GM12878 (cell line): ENCODE measurements at regions not wholly inside any gene's neighbourhood (a gene's known extent, or its start where the extent isn't known, plus 50 kb on each side); places are given as distances from the start of the nearest gene placed in this dataset.

ENCODE experiments used
- ATAC-seq: fragments of 200-7000 bp; cut with Tn5 transposase; 3 replicates; pipeline ENCODE4 v1.9.1; 2020; ENCODE audit warnings: mild to moderate bottlenecking, moderate library complexity
- BruUV-seq: library from RNA; stranded (reverse); fragments of 400-500 nt; replicated peaks from 2 replicates; lab custom pipeline; 2021; lab: Mats Ljungman, UMichigan
- CTCF ChIA-PET: fragments of 300-600 bp; sonication (Branson Sonifier 250); formaldehyde crosslinking; extraction: SDS; loops from one replicate; lab custom pipeline; 2021; ENCODE audit warnings: inconsistent platforms; lab: Yijun Ruan, JAX
- POLR2A ChIA-PET: fragments of 350-600 bp; formaldehyde crosslinking; extraction: SDS; loops from one replicate; lab custom pipeline; 2021; ENCODE audit warnings: inconsistent platforms; lab: Charles Lee
- RAD21 ChIA-PET: fragments of 300-600 bp; sonication (Branson Sonifier 250); formaldehyde crosslinking; loops from one replicate; lab custom pipeline; 2023; ENCODE audit warnings: antibody characterized with exemption; ENCODE audit not compliant: unreplicated experiment; lab: Charles Lee
- SMC1A ChIA-PET: fragments of 300-600 bp; sonication (Branson Sonifier 250); formaldehyde crosslinking; loops from one replicate; lab custom pipeline; 2023; ENCODE audit not compliant: unreplicated experiment, uncharacterized antibody; lab: Charles Lee
- DNase-seq: peaks from one replicate; pipeline ENCODE4 v3.0.0-alpha.2; 2011; ENCODE audit warnings: low read depth, low spot score
- FAIRE-seq: peaks from 3 replicates; lab custom pipeline; 2011; peaks lifted over from hg19 to GRCh38; lab: Jason Lieb, UNC
- H2AFZ ChIP-seq: 2 replicates; pipeline ENCODE4 v1.6.0; 2011; ENCODE audit warnings: low read depth, low read length, control low read depth; ENCODE audit not compliant: control insufficient read depth
- H3K27ac ChIP-seq: 2 replicates; pipeline ENCODE4 v1.5.1; 2011; ENCODE audit warnings: control low read depth; ENCODE audit not compliant: control insufficient read depth, insufficient read depth
- H3K27me3 ChIP-seq, 2 experiments: replicated peaks in 1 of 2; 2 replicates each; pipeline versions ENCODE4 v1.6.0 to v1.6.1; 2011; ENCODE audit warnings: low read length in 1 of 2; ENCODE audit not compliant: control insufficient read depth in 2 of 2, insufficient read depth in 2 of 2
- H3K36me3 ChIP-seq, 2 experiments: 2 replicates each; pipeline ENCODE4 v1.5.1; 2011; ENCODE audit warnings: low read length in 1 of 2; ENCODE audit not compliant: control insufficient read depth in 2 of 2, insufficient read depth in 2 of 2
- H3K4me1 ChIP-seq: 2 replicates; pipeline ENCODE4 v1.6.1; 2011; ENCODE audit warnings: mild to moderate bottlenecking, low read length, moderate library complexity, mixed read lengths; ENCODE audit not compliant: control insufficient read depth, insufficient read depth
- H3K4me2 ChIP-seq: 2 replicates; pipeline ENCODE4 v1.6.0; 2011; ENCODE audit warnings: control low read depth; ENCODE audit not compliant: control insufficient read depth, insufficient read depth
- H3K4me3 ChIP-seq: fragments of 200-600 bp; sonication (generic); 2 replicates; pipeline ENCODE4 v1.5.1; 2016
- H3K79me2 ChIP-seq: 2 replicates; pipeline ENCODE4 v1.6.0; 2011; ENCODE audit warnings: low read length; ENCODE audit not compliant: control insufficient read depth, insufficient read depth
- H3K9ac ChIP-seq: 2 replicates; pipeline ENCODE4 v1.8.0; 2011; ENCODE audit warnings: low read length, control low read depth, mixed read lengths; ENCODE audit not compliant: control insufficient read depth, insufficient read depth
- H3K9me3 ChIP-seq: replicated peaks from 3 replicates; pipeline ENCODE4 v1.5.1; 2011; ENCODE audit warnings: mild to moderate bottlenecking, low read length; ENCODE audit not compliant: control insufficient read depth, insufficient read depth
- H4K20me1 ChIP-seq: 2 replicates; pipeline ENCODE4 v1.6.0; 2011; ENCODE audit not compliant: control insufficient read depth, insufficient read depth
- BHLHE40 ChIP-seq, 2 experiments: fragments of 450-650 bp in 1 of 2; IDR thresholded peaks; 2 replicates each; pipeline ENCODE4 v1.6.1; 2011 to 2017; ENCODE audit warnings: low read depth in 2 of 2, borderline replicate concordance in 1 of 2, improper control_type of control experiment in 1 of 2, low read length in 1 of 2, mild to moderate bottlenecking in 1 of 2
- CHD4 ChIP-seq: fragments of 200-600 bp; sonication (generic); IDR thresholded peaks from 2 replicates; pipeline ENCODE4 v1.6.1; 2016; ENCODE audit warnings: mild to moderate bottlenecking
- ELK1 ChIP-seq: IDR thresholded peaks from 2 replicates; pipeline ENCODE4 v1.6.1; 2012; ENCODE audit warnings: low read depth, low read length, improper control_type of control experiment
- JUNB ChIP-seq: IDR thresholded peaks from 2 replicates; pipeline ENCODE4 v1.6.1; 2016; ENCODE audit warnings: antibody characterized with exemption, mild to moderate bottlenecking
- KAT2A ChIP-seq: conservative IDR thresholded peaks from 2 replicates; pipeline ENCODE4 v1.6.1; 2011; ENCODE audit warnings: low read depth, low read length; ENCODE audit not compliant: control insufficient read depth
- PRDM15 ChIP-seq: fragments of 450-650 bp; formaldehyde crosslinking; IDR thresholded peaks from 2 replicates; pipeline ENCODE4 v1.4.0; 2020; ENCODE audit warnings: mild to moderate bottlenecking, moderate library complexity
- RAD21 ChIP-seq: IDR thresholded peaks from 2 replicates; pipeline ENCODE4 v1.6.1; 2011; ENCODE audit warnings: mild to moderate bottlenecking, low read depth, low read length, moderate library complexity; ENCODE audit not compliant: insufficient read depth
- SMARCA5 ChIP-seq: fragments of 450-650 bp; IDR thresholded peaks from 2 replicates; pipeline ENCODE4 v1.6.1; 2017; ENCODE audit warnings: mild to moderate bottlenecking
- SREBF2 ChIP-seq: IDR thresholded peaks from 2 replicates; pipeline ENCODE4 v1.6.1; 2012; ENCODE audit warnings: mild to moderate bottlenecking, low read length
- ZNF384 ChIP-seq: IDR thresholded peaks from 2 replicates; pipeline ENCODE4 v1.6.1; 2012; ENCODE audit warnings: low read depth, mild to moderate bottlenecking, low read length, improper control_type of control experiment, borderline replicate concordance
- WGBS: methylation state at CpG from one replicate; pipeline ENCODE4 v1.1.6; 2016; ENCODE audit warnings: low lambda C conversion rate; ENCODE audit not compliant: insufficient replicate concordance, insufficient coverage; ENCODE audit errors: missing lambda C conversion rate; 5-methylcytosine and 5-hydroxymethylcytosine counted together
- in situ Hi-C: fragments of 300-500 bp; cut with MboI; formaldehyde crosslinking; loops from 9 replicates; pipeline ENCODE4 v1.14.3; 2018; ENCODE audit warnings: mixed read lengths
- intact Hi-C: fragments of 100-400 bp; cut with micrococcal nuclease; formaldehyde crosslinking; loops from one replicate; pipeline ENCODE4 v1.14.2; 2022; ENCODE audit not compliant: unreplicated experiment
- TF ChIP-seq, protein P1 (sequence below): fragments of 450-650 bp; IDR thresholded peaks from 2 replicates; pipeline ENCODE4 v1.6.1; 2017; ENCODE audit warnings: mild to moderate bottlenecking, moderate library complexity
- TF ChIP-seq, protein P2 (sequence below): fragments of 450-650 bp; IDR thresholded peaks from 2 replicates; pipeline ENCODE4 v1.6.1; 2016; ENCODE audit warnings: mild to moderate bottlenecking, moderate library complexity, borderline replicate concordance

- ATAC-seq (no peak), DNase-seq (no peak), FAIRE-seq (no peak)
- TF ChIP-seq JUNB (no peak), SREBF2 (no peak), BHLHE40 (IDR thresholded peaks at IDR 0.05; ENCODE audit: borderline replicate concordance in 1 of 2, low read depth in 2 of 2, low read length in 1 of 2) (no peak), SMARCA5 (no peak), CHD4 (no peak), PRDM15 (CRISPR knock-in tag) (no peak), ZNF384 (no peak), ELK1 (no peak), KAT2A (no peak), RAD21 (no peak)
- TF ChIP-seq, protein P1, sequence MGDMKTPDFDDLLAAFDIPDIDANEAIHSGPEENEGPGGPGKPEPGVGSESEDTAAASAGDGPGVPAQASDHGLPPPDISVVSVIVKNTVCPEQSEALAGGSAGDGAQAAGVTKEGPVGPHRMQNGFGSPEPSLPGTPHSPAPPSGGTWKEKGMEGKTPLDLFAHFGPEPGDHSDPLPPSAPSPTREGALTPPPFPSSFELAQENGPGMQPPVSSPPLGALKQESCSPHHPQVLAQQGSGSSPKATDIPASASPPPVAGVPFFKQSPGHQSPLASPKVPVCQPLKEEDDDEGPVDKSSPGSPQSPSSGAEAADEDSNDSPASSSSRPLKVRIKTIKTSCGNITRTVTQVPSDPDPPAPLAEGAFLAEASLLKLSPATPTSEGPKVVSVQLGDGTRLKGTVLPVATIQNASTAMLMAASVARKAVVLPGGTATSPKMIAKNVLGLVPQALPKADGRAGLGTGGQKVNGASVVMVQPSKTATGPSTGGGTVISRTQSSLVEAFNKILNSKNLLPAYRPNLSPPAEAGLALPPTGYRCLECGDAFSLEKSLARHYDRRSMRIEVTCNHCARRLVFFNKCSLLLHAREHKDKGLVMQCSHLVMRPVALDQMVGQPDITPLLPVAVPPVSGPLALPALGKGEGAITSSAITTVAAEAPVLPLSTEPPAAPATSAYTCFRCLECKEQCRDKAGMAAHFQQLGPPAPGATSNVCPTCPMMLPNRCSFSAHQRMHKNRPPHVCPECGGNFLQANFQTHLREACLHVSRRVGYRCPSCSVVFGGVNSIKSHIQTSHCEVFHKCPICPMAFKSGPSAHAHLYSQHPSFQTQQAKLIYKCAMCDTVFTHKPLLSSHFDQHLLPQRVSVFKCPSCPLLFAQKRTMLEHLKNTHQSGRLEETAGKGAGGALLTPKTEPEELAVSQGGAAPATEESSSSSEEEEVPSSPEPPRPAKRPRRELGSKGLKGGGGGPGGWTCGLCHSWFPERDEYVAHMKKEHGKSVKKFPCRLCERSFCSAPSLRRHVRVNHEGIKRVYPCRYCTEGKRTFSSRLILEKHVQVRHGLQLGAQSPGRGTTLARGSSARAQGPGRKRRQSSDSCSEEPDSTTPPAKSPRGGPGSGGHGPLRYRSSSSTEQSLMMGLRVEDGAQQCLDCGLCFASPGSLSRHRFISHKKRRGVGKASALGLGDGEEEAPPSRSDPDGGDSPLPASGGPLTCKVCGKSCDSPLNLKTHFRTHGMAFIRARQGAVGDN, result no peak
- TF ChIP-seq, protein P2, sequence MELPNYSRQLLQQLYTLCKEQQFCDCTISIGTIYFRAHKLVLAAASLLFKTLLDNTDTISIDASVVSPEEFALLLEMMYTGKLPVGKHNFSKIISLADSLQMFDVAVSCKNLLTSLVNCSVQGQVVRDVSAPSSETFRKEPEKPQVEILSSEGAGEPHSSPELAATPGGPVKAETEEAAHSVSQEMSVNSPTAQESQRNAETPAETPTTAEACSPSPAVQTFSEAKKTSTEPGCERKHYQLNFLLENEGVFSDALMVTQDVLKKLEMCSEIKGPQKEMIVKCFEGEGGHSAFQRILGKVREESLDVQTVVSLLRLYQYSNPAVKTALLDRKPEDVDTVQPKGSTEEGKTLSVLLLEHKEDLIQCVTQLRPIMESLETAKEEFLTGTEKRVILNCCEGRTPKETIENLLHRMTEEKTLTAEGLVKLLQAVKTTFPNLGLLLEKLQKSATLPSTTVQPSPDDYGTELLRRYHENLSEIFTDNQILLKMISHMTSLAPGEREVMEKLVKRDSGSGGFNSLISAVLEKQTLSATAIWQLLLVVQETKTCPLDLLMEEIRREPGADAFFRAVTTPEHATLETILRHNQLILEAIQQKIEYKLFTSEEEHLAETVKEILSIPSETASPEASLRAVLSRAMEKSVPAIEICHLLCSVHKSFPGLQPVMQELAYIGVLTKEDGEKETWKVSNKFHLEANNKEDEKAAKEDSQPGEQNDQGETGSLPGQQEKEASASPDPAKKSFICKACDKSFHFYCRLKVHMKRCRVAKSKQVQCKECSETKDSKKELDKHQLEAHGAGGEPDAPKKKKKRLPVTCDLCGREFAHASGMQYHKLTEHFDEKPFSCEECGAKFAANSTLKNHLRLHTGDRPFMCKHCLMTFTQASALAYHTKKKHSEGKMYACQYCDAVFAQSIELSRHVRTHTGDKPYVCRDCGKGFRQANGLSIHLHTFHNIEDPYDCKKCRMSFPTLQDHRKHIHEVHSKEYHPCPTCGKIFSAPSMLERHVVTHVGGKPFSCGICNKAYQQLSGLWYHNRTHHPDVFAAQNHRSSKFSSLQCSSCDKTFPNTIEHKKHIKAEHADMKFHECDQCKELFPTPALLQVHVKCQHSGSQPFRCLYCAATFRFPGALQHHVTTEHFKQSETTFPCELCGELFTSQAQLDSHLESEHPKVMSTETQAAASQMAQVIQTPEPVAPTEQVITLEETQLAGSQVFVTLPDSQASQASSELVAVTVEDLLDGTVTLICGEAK, result no peak
- Histone ChIP-seq H3K27me3 (no peaks in the 10 kb centered on the region; a peak in 2 of 4 replicates), H2AFZ (no peak overlapping the region), H3K9ac (no peak overlapping the region), H3K36me3 (no peaks in the 10 kb centered on the region), H3K9me3 (no peaks in the 10 kb centered on the region), H3K27ac (no peak overlapping the region), H3K79me2 (no peaks in the 10 kb centered on the region), H4K20me1 (no peaks in the 10 kb centered on the region), H3K4me2 (no peak overlapping the region), H3K4me1 (no peaks in the 10 kb centered on the region), H3K4me3 (no peak overlapping the region)
- 0% methylated on average over 1 of the region's 1 CpG for WGBS
- intact Hi-C loops, result no loop called here
- in situ Hi-C loops, result no loop called here
- ChIA-PET CTCF (no interaction called here), SMC1A (no interaction called here), POLR2A (no interaction called here), RAD21 (no interaction called here)
- BruUV-seq, result no TSS peak
Observed at GRCh38 chr7:114156178-114156577, 237.4 kb upstream of the PPP1R3A start.
